ENCODE measurements at regions not wholly inside any gene's neighbourhood (a gene's known extent, or its start where the extent isn't known, plus 50 kb on each side); places are given as distances from the start of the nearest gene placed in this dataset.

GRCh38 chr9:87375397-87376073 is 122.1 kb upstream of the DAPK1 start:
- Mint-ChIP-seq H3K36me3 (ENCODE audit: low read depth) (no peaks in the 10 kb centered on the region), H3K27ac (no peak overlapping the region), H3K4me3 (no peak overlapping the region), H3K4me1 (ENCODE audit: low read depth) (peaks cover 4% of the 10 kb centered on the region), H3K9me3 (no peaks in the 10 kb centered on the region), H3K27me3 (peaks cover 4% of the 10 kb centered on the region)
- ChIA-PET POLR2A (no interaction called here), CTCF (no interaction called here)
- DNase-seq: no peak
- intact Hi-C loops (cut with micrococcal nuclease): no loop called here
- TF ChIP-seq, protein P1, sequence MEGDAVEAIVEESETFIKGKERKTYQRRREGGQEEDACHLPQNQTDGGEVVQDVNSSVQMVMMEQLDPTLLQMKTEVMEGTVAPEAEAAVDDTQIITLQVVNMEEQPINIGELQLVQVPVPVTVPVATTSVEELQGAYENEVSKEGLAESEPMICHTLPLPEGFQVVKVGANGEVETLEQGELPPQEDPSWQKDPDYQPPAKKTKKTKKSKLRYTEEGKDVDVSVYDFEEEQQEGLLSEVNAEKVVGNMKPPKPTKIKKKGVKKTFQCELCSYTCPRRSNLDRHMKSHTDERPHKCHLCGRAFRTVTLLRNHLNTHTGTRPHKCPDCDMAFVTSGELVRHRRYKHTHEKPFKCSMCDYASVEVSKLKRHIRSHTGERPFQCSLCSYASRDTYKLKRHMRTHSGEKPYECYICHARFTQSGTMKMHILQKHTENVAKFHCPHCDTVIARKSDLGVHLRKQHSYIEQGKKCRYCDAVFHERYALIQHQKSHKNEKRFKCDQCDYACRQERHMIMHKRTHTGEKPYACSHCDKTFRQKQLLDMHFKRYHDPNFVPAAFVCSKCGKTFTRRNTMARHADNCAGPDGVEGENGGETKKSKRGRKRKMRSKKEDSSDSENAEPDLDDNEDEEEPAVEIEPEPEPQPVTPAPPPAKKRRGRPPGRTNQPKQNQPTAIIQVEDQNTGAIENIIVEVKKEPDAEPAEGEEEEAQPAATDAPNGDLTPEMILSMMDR (IDR thresholded peaks at IDR 0.05): no peak
- ATAC-seq: no peak

GRCh38 chr9:87378676-87379075 is 119.0 kb upstream of the DAPK1 start:
- TF ChIP-seq, protein P1 (IDR thresholded peaks at IDR 0.05): no peak
- Mint-ChIP-seq H3K4me1 (ENCODE audit: low read depth) (peaks cover 4% of the 10 kb centered on the region), H3K36me3 (ENCODE audit: low read depth) (no peaks in the 10 kb centered on the region), H3K9me3 (no peaks in the 10 kb centered on the region), H3K27ac (no peak overlapping the region), H3K27me3 (peaks cover 2% of the 10 kb centered on the region), H3K4me3 (no peak overlapping the region)
- ATAC-seq (no peak), DNase-seq (no peak)
- ChIA-PET POLR2A (interaction anchor here (0.7 kb wide), 1 partner anchor 201 kb away, joined by 3 read pairs; no protein-coding TSS in a partner anchor), CTCF (no interaction called here)
- intact Hi-C loops (cut with micrococcal nuclease): no loop called here

DNA sequence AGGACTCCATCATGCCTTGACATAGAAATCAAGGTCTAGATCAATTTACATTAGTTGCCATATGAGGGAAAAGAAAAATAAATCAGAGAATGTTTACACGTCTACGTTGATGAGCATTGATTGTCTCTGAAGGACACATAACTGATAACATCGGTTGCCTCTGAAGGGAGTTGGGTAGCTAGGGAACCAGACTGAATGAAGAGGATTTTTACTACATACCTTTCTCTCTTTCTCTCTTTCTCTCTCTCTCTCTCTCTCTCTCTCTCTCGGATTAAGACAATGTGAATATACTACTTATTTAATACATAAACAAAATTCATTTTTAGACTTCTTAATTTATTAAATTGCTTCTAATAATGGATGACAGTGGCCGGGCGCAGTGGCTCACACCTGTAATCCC is 118.4 kb upstream of the DAPK1 start:
- ATAC-seq: no peak
- TF ChIP-seq, protein P1 (IDR thresholded peaks at IDR 0.05): no peak
- no peak overlapping the region for H3K4me3 Mint-ChIP-seq
- H3K36me3 Mint-ChIP-seq (ENCODE audit: low read depth): no peaks in the 10 kb centered on the region
- peaks cover 1% of the 10 kb centered on the region for H3K4me1 Mint-ChIP-seq (ENCODE audit: low read depth)
- DNase-seq: no peak
- H3K9me3 Mint-ChIP-seq: no peaks in the 10 kb centered on the region
- ChIA-PET POLR2A (interaction anchor here (0.7 kb wide), 1 partner anchor 201 kb away, joined by 3 read pairs; no protein-coding TSS in a partner anchor), CTCF (no interaction called here)
- H3K27ac Mint-ChIP-seq: no peak overlapping the region
- peaks cover 2% of the 10 kb centered on the region for H3K27me3 Mint-ChIP-seq
- intact Hi-C loops (cut with micrococcal nuclease): no loop called here

GRCh38 chr9:87381050-87381711 is 116.5 kb upstream of the DAPK1 start:
- ATAC-seq (no peak), DNase-seq (no peak)
- Mint-ChIP-seq H3K9me3 (no peaks in the 10 kb centered on the region), H3K27me3 (no peaks in the 10 kb centered on the region), H3K36me3 (ENCODE audit: low read depth) (no peaks in the 10 kb centered on the region), H3K4me3 (no peak overlapping the region), H3K4me1 (ENCODE audit: low read depth) (no peaks in the 10 kb centered on the region), H3K27ac (no peak overlapping the region)
- POLR2A ChIA-PET: no interaction called here
- TF ChIP-seq, protein P1 (IDR thresholded peaks at IDR 0.05): no peak
- intact Hi-C loops (cut with micrococcal nuclease): no loop called here
- CTCF ChIA-PET: no interaction called here

DNA sequence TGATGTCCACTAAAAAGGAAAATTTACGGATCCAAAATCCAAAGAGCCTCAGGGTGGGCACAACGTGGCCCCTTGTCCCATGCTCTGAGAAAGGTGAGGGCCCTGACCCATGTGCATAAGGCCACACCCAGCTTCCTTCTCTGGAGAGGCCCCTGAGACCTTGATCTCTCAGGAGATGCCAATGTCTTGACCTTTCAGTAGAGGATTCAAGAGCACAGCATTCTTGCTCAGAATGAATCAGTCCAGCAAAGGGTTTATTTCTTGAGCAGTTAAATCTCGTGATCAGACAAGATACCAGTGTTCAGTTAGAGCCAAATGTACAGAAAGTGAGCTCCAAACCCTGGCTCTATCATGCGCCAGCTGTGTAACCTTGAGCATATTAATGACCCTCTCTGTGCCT is 115.9 kb upstream of the DAPK1 start:
- H3K36me3 Mint-ChIP-seq (ENCODE audit: low read depth): no peaks in the 10 kb centered on the region
- CTCF ChIA-PET: no interaction called here
- no peaks in the 10 kb centered on the region for H3K4me1 Mint-ChIP-seq (ENCODE audit: low read depth)
- DNase-seq (no peak), ATAC-seq (no peak)
- TF ChIP-seq, protein P1 (IDR thresholded peaks at IDR 0.05): no peak
- no peaks in the 10 kb centered on the region for H3K9me3 Mint-ChIP-seq
- H3K27me3 Mint-ChIP-seq: no peaks in the 10 kb centered on the region
- no peak overlapping the region for H3K4me3 Mint-ChIP-seq
- POLR2A ChIA-PET: no interaction called here
- H3K27ac Mint-ChIP-seq: no peak overlapping the region
- intact Hi-C loops (cut with micrococcal nuclease): no loop called here

All from activated CD8-positive, alpha-beta T cell treated with anti-CD3 and anti-CD28 coated beads for 36 hours (primary cell).